NCI-H510A (cell line): ENCODE measurements at regions not wholly inside any gene's neighbourhood (a gene's known extent, or its start where the extent isn't known, plus 50 kb on each side); places are given as distances from the start of the nearest gene placed in this dataset.

Experiments
- DNase-seq: peaks from one replicate; lab custom pipeline; 2025; lab: John Stamatoyannopoulos, UW

DNA sequence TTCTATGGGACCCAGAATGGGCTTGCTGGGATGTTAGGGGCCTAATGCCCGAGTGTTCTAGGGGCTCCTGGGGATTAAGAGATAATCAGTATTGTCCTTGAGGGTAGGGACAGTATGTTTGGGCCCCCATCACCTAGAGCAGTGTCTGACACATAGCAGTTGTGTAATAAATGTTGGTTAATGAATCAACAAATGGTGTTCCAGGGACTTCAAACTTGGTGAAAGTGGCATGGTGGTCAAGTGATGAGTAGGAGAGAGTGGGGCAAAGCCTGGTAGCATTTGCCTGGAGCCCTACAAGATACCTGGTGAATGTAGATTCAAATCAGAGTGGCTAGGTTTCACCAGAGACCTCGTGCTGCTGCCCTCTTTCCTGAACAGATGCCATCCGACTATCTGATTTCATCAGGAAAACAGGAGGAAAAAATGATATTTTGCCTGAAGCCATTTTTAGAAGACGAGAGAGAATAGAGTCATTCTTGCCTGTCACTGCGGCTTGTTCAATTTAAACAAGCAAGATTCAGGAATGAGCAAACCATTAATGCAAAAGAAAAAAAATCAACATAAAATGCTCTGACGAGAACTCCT, 117.3 kb downstream of the RPL22L1 start:
- DNase-seq, result no peak

DNA sequence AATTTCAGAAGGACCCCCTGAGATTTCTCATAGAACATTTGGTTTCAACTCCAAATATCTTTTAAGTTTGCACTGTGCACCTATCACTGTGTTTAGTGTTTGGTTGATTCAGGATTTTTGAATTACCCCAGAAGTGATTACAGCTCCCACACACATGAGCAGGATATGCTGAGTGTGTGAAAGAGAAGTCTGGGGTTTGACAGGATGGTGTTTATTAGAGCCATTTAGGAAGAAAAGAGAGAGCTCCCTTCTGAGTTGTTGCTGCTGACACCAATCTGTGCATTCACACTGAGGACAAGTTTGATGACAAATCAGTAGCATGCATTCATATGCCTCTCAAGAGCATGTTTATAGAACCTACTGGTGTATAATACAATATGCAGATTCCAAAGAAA, 118.1 kb downstream of the RPL22L1 start:
- DNase-seq, result no peak

GRCh38 chr3:170751083-170751898, 118.7 kb downstream of the RPL22L1 start:
- no peak for DNase-seq

DNA sequence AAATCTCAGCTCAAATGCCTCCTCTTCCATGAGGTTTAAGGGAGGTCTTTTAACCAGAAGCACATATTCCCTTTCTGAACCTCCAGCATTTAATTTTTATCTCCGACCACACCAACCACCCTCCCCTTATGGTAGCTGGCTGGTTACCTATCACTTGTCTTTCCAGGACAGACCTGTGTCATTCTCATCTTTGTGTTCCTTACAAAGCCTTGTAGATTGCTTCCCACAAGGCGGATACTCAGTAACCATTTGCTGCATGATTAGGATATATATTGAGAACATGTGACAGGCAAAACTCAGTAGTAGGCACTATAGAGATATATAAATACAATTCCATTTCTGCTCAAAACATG, 119.5 kb downstream of the RPL22L1 start:
- DNase-seq, result no peak

- no peak for DNase-seq
Measured at GRCh38 chr3:170749765-170750477, 120.1 kb downstream of the RPL22L1 start.

- no peak for DNase-seq
Measured at GRCh38 chr3:170749185-170749584, 120.8 kb downstream of the RPL22L1 start.

GRCh38 chr3:170746175-170746942, 123.6 kb downstream of the RPL22L1 start:
- no peak for DNase-seq

GRCh38 chr3:170745211-170745718, 124.7 kb downstream of the RPL22L1 start:
- DNase-seq, result no peak

DNA sequence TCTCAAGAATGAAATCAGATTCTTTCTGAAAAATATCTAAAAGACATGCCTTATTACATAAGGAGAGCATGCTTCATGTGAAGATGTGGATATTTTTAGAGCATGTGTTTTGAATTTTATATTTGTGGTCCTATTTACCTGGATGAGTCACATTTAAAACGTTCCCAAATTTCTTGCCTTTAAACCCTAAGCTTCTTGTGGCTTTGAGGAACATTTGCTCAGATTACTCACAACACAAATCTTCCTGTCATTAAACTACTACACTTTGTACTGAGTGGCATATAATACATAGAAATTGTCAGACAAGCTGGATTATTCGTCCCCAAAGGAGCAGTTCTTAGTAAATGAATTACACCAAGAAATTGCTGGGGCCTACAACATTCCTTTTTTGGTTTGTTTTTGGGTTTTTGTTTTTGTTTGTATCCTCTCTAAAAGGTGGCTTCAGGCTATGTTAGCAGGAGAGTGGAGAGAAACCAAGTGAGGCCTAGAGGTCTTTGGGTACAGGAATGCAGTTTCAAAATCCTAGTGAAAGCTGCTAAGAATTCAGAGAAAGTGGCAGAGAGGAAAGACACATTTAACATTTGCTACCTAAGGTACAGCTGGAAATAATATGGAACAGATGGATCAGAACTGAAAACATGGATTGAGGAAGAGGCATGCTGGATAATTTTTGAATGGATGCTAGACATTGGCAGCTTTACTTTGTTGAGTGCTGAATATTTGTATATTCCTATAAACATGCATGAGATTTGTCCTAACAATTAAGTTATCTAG, 128.1 kb downstream of the RPL22L1 start:
- DNase-seq, result no peak

DNA sequence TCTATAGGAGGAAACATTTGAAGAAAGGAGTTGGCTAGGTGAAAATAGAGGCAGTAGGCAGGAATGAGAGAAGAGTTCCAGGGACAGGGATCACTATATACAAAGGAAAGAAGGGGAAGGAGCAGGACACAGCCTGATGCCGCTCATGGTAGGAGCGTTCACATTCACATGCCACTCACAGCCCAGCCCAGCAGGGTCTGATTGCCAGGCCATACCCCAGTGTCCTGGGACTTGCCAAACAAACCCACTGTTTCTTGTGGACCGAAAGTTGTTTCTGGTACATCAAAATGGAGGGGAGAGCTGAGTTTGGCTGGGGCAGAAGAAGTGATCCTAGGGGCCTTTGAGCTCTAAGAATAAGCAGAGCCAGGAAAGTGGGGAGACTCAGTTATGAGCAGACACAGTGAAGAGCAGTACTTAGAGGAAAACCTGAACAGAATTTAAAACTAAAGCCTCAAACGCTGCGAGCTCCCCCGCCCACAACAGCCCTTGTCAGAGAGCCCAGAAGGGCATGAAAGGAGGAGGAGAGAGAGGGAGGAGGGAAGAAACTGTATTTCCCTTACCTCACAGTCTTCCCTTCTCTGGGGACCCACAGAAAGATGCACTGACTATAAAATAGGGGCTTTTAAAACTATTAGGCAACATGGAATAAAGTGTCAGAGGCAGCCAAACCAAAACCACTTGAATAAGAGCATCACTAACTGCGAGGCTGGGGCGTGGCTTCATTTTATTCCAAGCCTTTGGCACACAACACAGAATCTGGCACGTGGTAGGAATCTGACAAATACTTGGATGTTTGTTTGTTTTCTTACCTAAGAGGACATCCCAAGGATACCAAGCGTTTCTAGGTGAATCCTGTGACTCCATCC, 129.0 kb downstream of the RPL22L1 start:
- peak; percentile 35 for DNase-seq

DNA sequence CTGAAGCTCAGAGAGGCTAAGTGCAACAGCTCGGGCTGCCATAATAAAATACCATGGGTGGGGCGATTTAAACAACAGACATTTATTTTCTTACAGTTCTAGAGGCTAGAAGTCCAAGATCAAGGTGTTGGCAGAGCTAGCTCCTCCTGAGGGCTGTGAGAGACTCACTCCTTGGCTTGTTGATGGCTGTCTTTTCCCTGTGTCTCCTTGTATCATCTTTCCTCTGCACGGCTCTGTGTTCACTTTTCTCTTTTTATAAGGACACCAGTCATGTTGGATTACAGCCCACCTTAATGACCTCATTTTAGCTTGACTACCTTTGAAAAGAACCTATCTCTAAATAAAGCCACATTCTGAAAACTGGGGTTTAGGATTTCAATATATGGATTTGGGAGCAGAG, 129.7 kb downstream of the RPL22L1 start:
- no peak for DNase-seq

DNA sequence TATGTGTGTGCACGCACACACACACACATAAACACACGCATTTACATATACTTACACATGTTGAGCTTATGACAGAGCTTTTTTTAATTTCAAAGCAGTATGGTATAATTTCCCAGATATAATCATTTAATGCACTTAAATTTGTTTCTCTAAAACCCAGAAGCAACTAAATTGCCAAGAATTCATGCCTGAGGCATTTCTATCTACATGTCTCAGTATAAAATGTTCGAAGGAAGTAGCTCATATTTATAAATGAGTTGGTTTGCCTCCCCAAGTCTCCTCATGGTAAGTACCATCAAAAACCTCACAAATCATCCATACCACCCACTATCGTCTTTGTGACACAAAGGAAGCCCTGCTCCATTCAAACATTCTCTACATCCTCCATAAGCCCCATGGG, 130.6 kb downstream of the RPL22L1 start:
- no peak for DNase-seq

DNA sequence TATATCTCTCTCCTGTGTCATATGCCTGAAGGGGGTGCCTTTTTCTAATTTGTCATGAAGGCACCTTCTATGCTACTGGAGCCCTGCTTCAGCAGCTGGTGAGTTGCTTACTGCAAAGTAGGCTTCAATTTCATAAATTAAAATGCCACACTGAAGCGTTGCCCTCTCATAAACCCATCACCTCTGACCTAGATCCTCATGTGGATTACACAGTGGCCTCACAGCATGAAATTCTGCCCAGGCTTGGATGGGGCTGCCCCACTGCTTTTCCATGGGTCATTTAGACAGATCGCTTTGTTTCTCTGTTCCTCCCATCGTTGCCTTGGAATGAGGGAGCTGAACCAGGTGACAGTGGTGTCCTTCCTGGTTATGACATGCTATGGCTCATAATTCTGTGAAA, 131.2 kb downstream of the RPL22L1 start:
- DNase-seq, result no peak

GRCh38 chr3:170737498-170738162, 132.4 kb downstream of the RPL22L1 start:
- DNase-seq, result no peak

DNA sequence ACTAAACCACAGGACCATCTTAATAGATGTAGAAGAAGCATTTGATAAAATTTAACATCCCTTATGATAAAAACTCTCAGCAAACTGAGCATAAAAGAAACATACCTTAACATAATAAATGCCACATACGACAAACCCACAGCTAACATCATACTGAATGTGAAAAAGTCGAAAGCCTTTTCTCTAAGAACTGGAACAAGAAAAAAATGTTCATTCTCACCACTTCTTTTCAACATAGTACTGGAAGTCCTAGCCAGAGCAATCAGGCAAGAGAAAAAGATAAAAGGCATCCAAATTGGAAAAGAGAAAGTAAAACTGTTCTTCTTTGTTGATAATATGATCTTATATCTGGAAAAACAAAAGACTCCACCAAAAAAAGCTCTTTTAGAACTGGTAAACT, 134.2 kb downstream of the RPL22L1 start:
- DNase-seq, result no peak

GRCh38 chr3:170734735-170735065, 135.3 kb downstream of the RPL22L1 start:
- DNase-seq, result no peak

DNA sequence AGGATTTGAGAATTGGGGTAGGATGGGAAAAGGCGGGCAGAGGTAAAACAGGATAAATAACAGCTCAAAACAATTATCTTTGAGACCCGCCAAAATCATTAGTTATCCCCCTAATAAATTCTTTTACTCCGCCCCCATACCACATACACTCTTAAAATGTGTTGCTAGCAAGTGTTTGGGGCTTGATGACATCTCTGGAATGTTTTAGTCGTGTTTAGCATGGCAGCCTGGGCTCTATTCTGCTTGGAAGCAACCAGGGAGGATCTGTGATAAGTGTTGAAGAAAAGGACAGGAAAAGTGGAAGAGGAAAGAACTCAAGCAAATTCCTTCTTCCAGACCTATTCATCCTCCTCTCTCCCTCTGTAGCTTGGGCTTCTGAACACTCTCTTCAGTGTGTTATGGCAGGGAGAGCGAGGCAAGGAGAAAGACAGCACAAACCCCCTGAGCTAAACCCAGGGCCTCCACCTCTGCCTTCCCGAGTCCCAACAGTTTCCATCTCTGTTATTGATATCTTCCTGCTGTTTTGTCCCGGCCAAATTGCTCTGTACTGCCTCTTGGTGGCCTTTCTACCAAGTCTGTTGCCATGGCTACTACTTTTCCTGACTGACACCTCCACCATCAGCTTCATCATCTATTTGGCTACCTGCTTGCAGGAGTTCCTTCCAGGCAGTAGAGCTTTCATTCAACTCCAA, 135.8 kb downstream of the RPL22L1 start:
- no peak for DNase-seq

DNA sequence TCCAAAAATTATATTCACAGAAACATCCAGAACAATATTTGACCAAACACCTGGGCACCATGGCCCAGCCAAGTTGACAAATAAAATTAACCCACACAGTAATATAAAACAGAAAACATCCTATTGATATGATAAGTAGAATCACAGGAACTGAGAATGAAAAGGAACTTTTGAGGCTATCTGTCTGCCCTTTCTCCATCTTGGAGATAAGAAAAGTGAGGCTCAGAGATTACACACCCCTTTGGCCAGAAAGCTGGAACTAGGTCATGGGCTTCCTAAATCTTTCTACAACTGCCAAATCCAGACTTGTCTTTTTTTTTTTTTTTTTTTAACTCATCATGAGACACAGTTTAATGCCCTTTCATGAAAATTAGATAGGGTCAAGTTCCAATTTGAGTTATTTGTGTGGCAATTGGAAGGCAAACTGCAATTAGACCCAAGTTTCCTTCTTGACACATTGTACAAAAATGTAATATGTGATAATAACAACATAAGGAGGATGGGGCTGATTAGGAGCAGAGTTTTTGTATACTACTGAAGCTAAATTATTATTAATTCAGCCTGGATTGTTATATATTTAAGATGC, 137.2 kb downstream of the RPL22L1 start:
- DNase-seq, result no peak

- DNase-seq, result no peak
Measured at GRCh38 chr3:170731281-170731680, 138.7 kb downstream of the RPL22L1 start.
